HG02943 (cell line): ENCODE measurements at regions not wholly inside any gene's neighbourhood (a gene's known extent, or its start where the extent isn't known, plus 50 kb on each side); places are given as distances from the start of the nearest gene placed in this dataset.

ENCODE experiments used
- ATAC-seq: cut with Tn5 transposase; IDR thresholded peaks from one replicate; pipeline ENCODE4 v1.9.1; 2021; ENCODE audit warnings: mild to moderate bottlenecking, low read depth, moderate library complexity; ENCODE audit not compliant: unreplicated experiment

DNA sequence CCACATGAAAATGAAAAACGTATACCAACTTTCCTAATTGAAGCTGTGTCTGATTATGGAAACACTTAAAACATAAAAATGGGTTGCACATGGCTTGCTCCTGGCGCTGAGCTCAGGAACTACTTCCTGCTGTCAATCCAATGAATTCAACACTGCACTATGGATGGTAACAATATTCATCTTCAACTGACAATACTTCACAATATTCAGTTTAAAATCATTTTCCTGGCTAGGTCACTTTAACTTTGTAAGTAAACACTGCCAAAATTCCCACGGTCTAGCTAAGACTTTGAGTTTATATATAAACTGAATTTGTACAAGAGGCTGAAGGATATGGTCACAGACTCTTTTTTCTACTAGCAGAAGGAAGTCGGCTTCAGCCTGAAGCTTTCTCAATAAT lies 556.9 kb downstream of the TNS3 start:
- ATAC-seq: no peak

DNA sequence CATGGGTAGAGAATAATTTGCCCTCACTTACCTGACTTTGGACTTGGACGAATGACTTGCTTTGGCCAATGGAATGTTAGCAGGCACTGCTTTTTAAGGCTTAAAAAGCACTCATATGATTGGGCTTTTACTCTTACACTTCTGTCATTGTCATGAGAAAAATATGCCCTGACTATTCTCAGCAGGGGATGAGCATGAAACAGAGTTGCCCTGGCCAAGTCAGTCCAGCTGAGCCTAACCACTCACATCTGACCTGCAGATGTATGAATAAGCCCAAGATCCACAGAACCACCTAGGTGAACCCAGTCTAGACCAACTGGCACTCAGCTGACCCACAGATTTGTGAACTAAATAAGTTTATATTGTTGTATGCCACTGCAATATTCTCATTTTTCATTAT lies 573.5 kb downstream of the TNS3 start:
- no peak for ATAC-seq

DNA sequence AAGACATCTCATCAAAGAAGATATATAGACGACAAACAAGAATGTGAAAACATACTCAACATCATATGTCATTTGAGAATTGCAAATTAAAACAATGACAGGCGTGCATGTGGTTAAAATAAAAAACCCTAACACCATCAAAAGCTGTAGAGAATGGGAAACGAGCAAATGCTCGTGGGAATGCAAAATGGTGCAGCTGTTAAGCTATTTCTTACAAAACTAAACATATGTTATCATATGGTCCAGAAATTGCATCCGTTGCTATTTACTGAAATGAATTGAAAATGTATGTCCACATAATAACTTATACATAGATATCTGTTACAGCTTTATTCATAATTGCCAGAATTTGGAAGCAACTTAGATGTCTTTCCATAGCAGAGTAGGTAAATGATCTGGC lies 574.4 kb downstream of the TNS3 start:
- no peak for ATAC-seq

DNA sequence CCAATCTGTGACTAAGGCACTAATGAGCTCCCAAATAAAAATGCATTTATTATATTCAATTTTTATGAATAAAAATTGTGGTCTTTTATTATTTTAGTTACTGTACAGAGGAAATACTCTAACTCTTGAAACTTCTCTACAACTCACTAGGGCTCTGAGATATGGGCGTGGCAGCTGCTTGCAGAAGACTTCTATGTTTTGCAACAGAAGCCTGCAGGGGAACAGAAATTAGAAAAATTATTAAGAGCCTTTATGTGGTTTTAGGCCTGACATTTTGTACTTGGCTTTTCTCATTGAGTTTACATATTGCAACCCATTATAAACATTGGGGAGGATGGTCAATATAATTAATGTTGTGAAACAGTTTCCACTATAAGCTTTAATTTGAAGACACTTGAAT lies 581.4 kb downstream of the TNS3 start:
- no peak for ATAC-seq

DNA sequence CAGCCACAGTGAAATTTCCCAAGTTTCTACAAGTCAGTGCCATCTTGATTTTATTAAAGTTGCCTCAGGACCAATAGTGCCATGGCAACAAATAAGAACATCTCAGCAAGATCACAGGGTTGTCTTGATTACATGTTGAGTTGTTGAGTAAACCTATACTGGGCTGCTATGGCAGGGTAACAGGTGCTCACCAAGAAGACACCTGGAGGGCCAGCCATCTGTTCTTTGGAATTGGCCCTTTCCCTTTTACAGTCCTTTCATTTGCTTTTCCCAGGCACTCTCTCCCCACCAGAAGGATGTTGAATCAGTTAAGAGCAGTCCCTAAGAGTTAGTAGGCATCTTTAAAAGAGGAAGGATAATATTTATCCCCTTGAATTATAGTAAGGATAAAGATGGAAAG lies 582.0 kb downstream of the TNS3 start:
- ATAC-seq: no peak

DNA sequence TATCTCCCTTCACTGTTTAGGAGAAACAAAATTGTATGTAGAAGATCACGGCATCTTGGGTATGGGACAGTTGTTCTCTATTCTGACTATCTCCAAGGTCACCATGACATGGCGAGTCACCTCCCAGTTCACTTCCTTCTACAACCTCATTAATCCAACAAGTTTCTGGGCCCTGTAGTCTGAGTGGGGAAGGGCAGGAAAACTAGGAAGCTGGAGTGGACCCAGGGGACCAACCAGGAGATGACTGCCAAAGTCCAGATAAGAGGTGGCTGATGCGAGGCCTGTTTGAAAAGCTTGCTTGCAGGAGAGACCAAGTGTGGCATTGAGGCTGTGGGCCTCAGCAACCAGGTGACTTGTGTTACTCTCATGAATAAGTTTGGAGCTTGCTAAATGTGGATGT lies 584.9 kb downstream of the TNS3 start:
- ATAC-seq: no peak

DNA sequence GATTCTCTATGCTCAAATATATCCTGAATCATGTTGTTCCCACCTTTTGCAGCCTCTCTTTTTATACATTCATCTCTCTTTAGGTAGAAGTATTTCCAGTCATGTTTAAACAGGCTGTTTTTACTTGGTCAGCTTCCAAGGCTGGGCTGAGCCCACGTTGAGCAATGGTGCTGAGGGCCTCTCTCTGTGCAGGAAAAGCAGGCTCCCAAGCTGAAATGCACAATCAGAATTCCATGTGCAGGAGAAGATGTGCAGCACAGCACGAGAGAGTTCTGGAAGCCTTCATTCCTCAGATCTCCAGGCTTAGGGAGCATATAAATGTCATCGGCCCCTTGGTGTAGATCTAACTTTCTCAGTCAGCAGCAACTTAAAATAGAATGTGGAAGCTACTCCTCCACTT lies 588.5 kb downstream of the TNS3 start:
- ATAC-seq: no peak

DNA sequence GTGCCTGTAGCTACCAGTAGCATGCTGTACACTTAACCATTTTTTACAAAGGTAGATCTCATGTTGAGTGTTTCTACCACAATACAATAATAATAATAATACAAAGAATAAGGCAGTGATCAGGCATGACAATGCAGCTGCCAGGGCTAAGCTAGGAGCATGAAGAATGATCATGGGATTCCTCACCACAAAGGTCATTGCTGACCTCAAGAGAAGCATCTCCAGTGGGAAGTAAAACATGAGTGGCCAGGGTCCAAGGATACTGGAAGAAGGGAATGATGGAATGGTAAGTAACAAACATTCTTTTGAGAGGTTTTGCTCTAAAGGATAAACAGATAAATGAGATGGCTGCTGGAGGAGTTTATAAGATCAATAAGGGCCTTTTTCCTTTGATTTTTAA lies 591.1 kb downstream of the TNS3 start:
- ATAC-seq: no peak

DNA sequence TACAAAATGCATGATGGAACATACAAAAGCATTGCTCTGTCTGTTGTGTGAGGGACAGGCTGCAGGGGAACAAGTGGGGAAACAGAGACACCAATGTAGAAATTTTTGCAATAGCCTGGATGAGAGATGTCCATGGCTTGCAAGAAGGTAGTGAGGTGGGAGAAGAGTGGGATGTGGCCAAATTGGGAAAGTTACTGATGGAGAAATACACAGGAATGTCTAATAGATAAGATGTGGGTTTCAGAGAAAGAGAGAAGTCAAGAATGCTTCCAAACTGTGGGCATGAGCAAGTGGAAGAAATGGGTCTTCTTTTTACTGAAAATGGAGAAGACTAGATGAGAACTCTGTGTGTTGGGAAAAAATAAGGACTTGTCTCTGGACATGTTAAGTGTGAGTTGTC lies 592.7 kb downstream of the TNS3 start:
- no peak for ATAC-seq

DNA sequence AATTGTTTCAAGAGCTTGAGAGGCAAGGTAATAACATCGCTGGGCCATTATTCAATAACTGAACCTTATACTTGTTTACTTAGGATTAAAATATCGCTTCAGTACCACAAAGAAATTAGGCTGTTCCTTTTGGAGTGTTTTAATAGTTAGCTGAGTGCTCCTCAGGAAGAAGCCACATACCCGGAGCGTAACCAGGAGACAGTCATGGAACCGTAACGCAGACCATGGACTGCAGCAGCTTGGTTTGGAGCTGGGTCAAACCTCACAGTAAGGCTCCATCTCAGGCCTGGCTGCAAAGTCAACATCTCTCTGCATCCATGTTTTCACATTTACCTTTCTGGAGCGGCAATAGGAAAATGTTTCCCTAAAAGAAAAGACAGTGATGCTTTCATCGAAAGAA lies 599.0 kb downstream of the TNS3 start:
- no peak for ATAC-seq

DNA sequence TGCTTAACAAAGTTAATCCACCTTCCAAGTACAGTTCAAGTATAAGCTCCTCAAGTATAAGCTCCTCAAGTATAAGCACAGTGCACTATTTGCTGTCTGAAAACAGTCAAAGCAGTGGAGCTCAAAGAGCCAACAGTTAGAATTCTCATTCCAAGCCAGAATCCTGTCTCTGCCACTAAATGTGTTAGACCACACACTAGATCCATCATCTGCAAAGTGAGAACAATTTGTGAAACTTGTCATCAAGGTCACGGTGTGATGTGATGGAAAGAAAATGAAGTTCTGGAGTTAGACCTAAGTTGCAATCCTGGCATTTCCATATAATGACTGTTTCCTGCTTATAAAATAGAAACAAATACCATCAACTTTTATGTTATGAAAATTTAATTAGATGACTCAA lies 602.5 kb downstream of the TNS3 start:
- no peak for ATAC-seq

DNA sequence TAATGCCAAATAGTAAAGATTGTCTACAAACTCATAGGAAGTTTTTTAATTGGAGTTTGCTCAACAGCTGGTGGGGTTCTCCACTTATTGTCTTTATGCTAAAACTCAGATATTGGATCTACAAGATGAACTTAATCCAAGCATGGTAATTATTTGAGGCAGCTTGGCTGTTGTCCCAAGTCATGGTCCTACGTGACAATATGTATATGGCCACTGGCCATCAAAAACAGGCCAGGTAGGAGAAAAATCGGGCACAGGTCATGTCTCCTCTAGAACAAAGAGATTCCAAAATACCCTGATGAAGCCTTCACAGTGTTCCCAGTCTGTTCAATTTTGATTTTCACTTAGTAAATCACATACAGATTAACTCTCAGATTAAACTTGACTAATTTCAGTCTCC lies 606.4 kb downstream of the TNS3 start:
- ATAC-seq: no peak

DNA sequence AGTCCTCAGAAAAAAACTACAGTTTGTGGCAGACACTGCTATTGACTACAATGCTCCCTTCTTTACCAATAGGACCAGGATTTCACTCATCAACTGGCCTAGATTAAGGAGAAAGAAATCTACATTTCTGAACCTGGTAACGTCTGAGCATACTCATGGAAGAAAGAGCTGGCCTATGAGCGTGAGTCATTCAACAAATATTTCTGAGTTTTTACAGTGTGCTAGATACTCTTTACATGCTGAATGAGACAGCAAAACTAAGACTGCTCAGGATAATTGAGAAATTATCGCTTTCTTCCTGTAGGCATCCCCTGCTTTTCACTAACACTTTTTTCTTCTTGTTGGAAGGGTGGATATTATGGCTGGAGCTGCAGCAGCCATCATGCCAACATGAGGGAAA lies 609.7 kb downstream of the TNS3 start:
- ATAC-seq: no peak

DNA sequence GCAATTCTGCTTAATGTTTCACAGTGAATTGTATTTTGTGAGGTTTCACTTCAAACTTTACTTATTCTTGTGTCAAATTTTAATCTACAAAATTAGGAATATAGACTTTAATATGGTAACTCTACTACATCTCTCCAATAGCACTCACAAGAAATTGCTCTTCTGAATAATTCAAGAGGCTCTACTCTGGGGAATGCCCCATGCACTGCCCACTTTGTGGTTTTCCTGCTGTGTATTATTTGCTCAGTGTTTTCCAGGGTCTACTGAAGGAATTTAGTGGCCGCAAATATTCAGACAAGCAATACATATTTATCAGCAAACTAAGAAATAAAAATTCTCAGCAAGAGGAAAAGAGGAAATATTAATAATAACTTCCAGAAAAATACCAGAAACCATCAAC lies 611.4 kb downstream of the TNS3 start:
- no peak for ATAC-seq

DNA sequence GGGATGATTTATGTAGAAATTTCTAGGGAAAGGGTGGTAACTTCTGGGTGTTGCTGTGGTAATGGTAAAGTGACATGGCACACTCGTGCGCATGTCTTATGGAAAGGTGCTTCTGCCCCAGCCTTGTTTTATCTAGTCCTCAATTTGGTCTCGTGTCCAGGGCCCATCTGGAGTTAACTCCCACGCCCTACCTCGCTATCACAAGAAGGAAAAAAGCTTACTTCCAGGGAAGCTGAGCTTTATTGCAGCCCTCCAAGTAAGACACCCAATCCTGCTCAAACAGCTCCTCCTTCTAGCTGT lies 611.8 kb downstream of the TNS3 start:
- no peak for ATAC-seq

DNA sequence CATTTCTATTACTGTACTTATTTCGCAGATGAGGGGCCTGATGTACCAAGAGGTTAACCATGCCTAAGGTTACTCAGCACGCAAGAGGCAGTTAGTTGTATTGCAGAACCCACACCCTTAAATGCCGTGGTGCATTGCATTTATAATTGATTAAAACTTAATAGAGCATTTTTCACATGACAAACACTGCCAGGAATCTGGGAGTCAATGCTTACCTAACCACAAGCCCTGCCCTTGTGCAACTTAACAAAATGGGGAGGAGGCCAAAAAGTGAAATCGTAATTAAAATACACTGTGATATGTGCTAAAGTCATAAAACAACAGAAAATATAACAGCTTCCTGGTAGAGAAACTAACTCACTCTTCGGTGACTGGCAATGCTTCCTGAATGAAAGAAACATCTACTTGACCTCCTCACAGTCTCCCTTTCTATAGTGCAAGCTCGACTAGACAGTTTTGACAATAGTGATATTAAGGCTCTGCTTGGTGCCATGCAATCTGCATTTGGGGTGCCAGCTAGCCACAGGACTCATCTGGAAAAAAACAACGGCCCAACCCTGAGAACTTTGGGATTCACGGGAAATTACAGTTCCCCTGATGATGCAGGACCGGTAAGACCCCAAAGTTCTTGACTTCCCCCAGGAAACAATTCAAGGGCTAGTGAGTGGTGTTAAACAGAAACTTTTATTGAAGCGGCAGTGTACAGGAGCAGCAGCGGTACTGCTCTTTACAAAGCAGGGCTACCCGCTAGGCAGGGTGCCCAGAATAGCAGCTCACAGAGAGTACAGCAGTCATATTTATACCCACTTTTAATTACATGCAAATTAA lies 612.4 kb downstream of the TNS3 start:
- ATAC-seq: no peak

DNA sequence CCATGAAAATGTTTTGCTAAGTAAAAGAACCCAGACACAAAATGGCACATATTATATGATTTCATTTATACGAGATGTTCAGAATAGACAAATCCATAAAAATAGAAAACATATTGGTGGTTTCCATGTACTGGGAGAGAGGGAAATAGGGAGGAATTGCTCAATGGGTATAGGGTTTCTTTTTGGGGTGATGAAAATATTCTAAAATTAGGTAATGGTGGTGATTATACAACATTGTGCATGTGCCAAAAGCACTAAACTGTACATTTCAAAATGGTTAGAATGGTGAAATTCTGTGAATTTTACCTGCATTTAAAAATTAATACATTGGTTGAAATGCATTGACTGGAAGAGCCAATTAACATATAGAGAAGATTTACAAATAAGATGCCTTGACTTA lies 613.9 kb downstream of the TNS3 start:
- no peak for ATAC-seq

DNA sequence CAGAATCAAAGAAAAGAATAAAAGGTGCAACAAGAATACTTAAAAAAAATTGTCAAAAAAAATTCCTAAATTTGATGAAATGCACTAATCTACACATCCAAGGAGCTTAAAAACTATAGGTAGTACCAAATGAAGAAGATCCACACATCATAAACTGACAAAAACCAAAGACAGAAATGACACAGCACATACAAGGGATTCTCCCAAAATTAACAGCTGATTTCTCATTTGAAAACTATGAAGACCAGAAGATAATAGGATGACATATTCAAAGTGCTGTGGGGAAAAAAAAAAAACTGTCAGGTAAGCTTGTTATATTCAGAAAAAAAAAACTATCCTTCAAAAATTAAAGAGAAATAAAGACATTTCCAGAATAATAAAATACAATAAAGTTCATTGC lies 618.2 kb downstream of the TNS3 start:
- ATAC-seq: no peak

DNA sequence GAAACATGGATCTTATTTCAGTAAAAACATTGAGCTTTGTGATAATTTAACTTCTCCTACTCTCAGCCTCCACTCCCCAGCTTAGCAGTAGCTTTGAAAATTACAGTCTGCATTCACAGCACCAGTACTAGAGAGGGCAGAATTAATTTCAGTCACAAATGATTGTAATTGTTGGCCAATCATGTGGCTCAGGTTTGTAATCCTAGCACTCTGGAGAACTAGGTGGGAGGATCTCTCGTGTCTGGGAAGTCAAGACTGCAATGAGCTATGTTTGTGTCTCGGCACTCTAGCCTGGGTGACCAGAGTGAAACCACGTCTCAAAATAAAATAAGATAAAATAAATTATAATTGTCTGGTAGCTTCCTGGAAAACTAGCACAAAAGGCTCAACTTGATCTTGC lies 620.9 kb downstream of the TNS3 start:
- ATAC-seq: no peak

DNA sequence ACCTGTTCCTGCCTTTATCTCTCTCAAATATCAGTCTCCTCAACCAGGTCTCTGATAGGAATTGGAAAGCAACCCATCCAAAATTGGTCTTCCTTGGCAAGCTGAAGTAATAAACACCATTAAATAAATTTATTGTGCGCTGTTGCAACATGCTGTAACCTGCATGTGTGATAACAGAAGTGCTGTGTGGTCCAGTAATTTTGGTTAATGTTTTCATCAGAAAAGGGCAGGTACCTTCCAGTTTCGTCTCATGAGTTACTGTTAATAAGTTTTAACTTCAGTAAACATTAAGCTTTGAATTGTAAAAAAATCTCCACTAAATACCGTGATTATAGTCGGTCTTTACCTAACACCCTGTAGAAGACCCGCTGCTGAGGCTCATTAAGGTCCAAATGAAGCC lies 624.7 kb downstream of the TNS3 start:
- no peak for ATAC-seq

DNA sequence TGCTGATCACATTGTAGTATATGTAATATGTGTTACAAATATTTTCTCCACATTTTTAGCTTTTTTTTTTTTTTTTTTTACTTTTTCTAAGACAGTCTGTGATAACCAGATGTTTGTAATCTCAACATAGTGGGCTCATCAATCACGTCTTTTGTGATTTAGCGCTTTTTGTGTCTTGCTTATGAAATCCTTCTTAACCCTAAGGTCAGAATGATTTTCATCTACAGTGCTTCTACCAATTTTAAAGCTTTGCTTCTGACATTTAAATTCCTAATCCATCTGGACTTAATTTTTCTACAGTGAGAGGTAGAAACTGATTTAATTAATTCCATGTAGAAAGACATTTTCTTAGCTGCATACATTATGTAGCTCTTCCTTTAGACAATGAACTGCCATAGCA lies 626.4 kb downstream of the TNS3 start:
- ATAC-seq: no peak

DNA sequence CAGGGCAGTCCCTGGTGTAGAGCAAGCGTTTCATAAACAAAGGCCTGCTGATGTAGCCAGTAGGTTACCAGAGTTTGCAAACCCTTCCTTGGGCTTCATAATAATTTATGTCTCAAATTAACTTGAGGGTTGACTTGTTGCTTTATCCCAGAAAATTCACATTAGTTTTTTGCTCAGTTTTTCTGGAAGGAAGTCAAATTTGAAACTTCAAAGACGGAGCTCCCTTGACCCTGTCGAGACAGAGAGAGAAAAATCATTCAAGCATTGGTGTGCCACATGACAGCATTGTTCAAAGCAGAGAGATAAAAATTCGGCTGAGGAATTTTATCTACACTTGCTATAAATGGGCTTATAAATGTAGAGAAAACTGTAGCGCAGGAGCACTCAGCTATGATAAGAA lies 627.7 kb downstream of the TNS3 start:
- ATAC-seq: no peak

DNA sequence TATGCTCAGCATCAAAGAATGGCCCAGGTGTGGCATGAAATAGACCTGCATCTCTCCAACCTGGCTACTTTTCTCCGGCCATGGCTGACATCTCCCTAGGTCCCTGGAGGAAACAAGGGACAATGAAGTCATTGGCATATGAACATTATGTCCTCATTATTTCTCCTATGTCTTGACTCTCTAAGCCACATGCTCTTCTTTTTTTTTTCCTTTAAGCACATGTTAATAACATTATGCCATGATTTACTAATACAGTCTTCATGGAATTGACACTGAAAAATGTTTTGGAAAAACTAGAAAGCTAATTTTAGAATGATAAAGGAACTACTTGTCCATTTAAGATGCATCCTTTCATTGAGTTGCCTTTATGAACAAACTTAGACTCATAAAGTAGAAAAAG lies 628.9 kb downstream of the TNS3 start:
- no peak for ATAC-seq
